ENCODE measurements at regions not wholly inside any gene's neighbourhood (a gene's known extent, or its start where the extent isn't known, plus 50 kb on each side); places are given as distances from the start of the nearest gene placed in this dataset.
"Not testable (repeated sequence)": the region's sequence is repeated elsewhere in the genome, so short reads cannot be mapped to it uniquely, and the experiment has no call there.

DNA sequence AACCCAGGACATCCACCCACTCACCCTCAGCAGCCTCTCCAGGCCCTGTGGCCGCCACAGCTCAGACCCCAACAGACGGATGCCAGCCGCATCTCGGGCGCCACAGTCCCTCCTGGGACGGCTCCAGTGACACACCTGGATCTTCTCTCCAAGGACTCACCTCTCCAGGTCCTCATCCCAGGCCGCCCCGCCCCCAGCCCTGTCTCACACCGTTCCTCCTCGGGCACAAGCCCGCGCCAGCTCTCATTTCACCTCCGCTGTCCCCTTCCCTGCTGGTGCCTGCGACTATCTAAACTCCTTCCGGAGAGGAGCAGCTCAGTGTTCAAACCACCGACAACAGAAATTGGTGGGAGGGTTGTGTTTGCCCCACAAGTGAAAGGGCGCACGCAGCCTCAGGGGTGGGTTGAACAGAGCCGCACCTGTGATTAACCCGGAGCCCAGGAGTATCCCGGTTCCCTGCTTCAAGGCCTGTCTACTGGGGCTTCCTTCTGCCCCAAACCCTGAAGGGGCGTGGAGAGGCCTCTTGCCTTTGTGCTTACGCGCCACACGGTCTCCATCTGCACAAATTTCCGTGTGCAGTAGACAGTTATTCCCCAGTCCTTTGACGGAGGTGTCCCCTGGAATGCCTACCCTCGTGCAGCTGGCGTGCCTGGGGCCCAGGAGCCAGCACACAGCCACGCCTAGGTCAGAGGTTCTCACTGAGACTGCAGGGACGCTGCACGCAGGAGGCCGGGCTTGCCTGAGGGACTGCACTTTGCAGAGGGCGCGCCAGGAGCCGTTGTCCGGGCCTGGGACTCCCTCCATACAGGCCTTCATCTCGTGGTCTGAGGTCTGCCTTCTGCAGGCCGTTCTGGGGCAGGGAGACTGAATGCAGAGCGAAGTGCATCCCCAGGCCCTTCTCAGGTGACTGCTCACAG lies 232.7 kb downstream of the DLL1 start:
- DNase-seq (ENCODE audit: low read depth) = no peak
- TF ChIP-seq, protein P1, sequence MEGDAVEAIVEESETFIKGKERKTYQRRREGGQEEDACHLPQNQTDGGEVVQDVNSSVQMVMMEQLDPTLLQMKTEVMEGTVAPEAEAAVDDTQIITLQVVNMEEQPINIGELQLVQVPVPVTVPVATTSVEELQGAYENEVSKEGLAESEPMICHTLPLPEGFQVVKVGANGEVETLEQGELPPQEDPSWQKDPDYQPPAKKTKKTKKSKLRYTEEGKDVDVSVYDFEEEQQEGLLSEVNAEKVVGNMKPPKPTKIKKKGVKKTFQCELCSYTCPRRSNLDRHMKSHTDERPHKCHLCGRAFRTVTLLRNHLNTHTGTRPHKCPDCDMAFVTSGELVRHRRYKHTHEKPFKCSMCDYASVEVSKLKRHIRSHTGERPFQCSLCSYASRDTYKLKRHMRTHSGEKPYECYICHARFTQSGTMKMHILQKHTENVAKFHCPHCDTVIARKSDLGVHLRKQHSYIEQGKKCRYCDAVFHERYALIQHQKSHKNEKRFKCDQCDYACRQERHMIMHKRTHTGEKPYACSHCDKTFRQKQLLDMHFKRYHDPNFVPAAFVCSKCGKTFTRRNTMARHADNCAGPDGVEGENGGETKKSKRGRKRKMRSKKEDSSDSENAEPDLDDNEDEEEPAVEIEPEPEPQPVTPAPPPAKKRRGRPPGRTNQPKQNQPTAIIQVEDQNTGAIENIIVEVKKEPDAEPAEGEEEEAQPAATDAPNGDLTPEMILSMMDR (conservative IDR thresholded peaks at IDR 0.05; ENCODE audit: low read depth, low read length) = no peak
- H3K4me3 ChIP-seq (ENCODE audit: low read depth, low read length) = no peak overlapping the region

DNA sequence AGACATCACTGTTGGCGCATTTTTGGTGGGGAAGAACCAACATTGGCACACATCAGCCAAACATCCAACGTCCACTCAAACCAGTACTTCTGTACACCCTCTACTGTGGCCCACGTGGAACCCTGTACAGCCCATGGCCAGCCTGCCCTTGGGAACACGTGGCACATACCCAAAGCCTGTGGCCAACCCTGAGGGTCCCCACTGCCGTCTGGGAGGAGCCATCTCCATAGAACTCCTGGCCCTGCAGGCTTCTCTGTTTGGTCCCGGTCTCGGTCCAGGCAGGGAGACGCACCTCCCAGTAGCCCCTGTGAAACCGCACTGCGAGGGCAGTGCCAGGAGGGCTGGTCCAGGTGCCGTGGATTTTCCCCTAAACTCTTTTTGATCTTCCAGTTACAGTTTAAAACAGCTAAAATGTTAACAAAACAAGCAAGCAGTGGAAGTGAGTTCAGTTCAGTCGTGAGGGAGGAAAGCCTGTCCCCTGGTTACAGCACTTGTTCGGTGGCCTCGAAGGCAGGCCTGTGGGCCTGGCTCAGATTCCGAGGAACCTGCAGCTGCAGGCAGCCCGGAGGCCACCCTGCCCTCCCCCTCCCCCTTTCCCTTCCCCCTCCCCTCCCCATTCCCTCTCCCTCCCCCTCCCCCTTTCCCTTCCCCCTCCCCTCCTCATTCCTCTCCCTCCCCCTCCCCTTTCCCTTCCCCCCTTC lies 233.7 kb downstream of the DLL1 start:
- TF ChIP-seq, protein P1 (conservative IDR thresholded peaks at IDR 0.05; ENCODE audit: low read depth, low read length) = no peak
- DNase-seq (ENCODE audit: low read depth) = no peak
- no peak overlapping the region for H3K4me3 ChIP-seq (ENCODE audit: low read depth, low read length)

DNA sequence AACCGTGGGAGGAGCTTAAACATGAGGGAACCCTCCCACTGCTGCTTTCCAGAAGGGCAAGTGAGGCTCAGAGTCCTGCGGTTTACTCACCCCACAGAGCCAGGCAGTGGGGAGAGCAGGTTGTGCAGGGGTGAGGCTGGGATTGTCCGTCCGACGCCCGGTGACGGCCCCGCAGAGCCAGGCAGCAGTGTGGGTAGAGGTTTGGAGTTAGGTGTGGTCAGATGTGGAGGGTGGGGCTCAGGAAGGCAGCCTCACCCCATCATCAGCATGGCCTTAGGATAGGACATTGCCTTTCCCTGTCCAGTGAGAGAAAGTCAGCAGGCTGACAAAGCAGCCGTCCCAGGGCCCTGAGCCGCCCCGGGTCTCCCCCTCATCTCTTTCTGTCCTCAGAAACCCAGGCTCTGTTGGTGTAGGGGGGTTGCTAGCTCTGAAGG lies 234.6 kb downstream of the DLL1 start:
- no peak for DNase-seq (ENCODE audit: low read depth)
- TF ChIP-seq, protein P1 (conservative IDR thresholded peaks at IDR 0.05; ENCODE audit: low read depth, low read length) = no peak
- H3K4me3 ChIP-seq (ENCODE audit: low read depth, low read length) = no peak overlapping the region

DNA sequence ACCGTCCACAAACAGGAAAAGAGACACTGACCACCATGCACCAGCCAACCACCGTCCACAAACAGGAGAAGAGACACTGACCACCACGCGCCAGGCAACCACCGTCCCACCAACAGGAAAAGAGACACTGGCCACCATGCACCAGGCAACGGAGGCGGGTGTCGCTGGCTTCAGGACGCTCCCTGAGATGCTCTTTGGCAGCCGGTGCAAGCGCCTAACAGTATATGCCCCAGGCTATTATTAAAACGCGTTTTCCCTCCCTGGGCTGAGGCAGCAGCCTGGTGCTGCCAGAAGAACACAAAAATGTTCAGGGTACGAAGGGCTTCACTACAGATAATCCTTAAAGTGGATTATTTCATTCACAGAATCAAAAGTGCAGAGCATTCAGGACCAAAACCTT lies 235.1 kb downstream of the DLL1 start:
- not testable (repeated sequence) for DNase-seq (ENCODE audit: low read depth); H3K4me3 ChIP-seq (ENCODE audit: low read depth, low read length)

DNA sequence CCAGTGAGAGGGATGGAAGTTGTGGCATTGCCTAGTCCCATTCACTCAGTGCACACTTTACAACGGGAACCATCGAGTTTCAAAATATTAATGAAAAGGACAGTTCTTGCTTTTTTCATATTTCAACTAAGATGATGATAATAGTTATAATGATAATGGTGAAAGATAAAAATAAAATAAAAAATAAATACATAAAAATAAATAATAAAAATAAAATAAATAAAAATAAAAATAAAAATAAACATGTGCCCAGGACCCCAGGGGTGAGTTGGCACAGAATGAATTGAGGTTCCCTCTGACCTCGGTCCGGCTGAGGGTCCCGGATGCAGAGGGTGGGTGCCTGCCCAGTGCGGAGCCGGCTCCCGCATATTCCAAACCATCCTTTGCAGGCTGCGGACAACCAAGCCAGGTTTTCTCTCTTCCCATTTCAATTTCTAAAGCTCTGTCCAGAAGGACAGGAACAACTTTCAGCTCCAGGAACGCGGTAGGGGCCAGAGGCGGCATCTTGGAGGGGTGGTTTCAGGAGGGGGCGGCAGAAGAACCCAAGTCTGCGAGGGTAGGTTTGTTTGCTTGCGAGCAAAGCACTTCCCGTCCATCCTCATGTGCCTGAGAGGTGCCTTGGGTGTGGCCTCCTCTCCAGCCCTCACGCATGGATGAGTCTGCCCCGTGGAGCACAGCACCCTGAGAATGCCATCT lies 236.8 kb downstream of the DLL1 start:
- TF ChIP-seq, protein P1 (conservative IDR thresholded peaks at IDR 0.05; ENCODE audit: low read depth, low read length) = no peak
- no peak overlapping the region for H3K4me3 ChIP-seq (ENCODE audit: low read depth, low read length)
- no peak for DNase-seq (ENCODE audit: low read depth)

DNA sequence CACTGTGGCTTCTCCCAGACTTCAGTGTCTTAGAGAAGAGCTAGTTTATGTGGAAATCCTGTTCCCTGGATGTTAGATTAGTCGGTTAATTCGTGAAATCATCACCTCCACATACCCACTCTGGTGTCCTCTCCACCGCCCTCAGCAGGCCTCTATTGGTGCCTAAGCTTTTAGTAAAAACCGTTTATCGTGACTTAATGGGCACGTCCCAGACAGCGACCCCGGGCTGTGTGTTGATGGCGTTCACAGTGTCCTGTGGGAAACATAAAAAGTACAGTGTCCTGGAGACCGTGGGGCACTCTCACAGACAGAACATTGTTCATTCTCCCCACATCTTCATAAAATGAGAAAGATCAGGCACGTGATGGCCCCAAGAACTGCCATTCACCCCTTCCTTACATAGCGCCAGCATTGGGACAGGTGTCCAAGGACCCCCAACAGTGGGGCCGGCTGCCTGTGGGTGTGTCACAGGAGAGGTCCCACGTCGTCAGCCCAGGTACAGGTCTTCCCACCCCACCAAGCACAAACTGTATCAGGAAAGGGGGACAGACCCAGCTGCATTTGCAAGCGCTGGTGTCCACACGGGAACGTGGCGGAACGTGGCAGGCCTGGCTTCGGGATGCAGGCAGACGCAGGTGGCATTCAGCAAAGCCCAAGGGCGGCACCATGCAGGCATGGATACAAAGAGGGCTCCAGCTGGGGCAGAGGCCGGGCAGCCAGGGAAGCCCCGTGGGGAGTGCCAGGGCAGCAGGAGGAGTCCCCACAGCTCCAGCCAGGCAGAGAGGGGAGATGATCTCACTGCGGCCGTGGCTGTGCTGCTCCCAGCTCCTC lies 237.7 kb downstream of the DLL1 start:
- TF ChIP-seq, protein P1 (conservative IDR thresholded peaks at IDR 0.05; ENCODE audit: low read depth, low read length) = no peak
- no peak overlapping the region for H3K4me3 ChIP-seq (ENCODE audit: low read depth, low read length)
- DNase-seq (ENCODE audit: low read depth) = no peak

All from epithelial cell of proximal tubule (primary cell).